GM12878 (cell line): ENCODE measurements at regions not wholly inside any gene's neighbourhood (a gene's known extent, or its start where the extent isn't known, plus 50 kb on each side); places are given as distances from the start of the nearest gene placed in this dataset.

ENCODE experiments used
- CBFB ChIP-seq: IDR thresholded peaks from 2 replicates; pipeline ENCODE4 v1.6.1; 2016; ENCODE audit warnings: antibody characterized with exemption, low read depth
- CTCF ChIP-seq, 3 experiments: IDR thresholded peaks in 2 of 3; conservative IDR thresholded peaks in 1 of 3; 2 replicates each; pipeline ENCODE4 v1.5.1; 2011; ENCODE audit warnings: low read depth in 3 of 3, low read length in 3 of 3, mild to moderate bottlenecking in 3 of 3, control low read depth in 2 of 3, moderate library complexity in 2 of 3, inconsistent platforms in 1 of 3, mixed read lengths in 1 of 3; ENCODE audit not compliant: control insufficient read depth in 2 of 3, insufficient read depth in 1 of 3; ENCODE audit errors: extremely low read depth in 1 of 3
- CUX1 ChIP-seq: IDR thresholded peaks from 2 replicates; pipeline ENCODE4 v1.6.1; 2012; ENCODE audit warnings: improper control_type of control experiment, low read depth, low read length; ENCODE audit not compliant: insufficient replicate concordance
- HDGF ChIP-seq: fragments of 450-650 bp; IDR thresholded peaks from 2 replicates; pipeline ENCODE4 v1.6.1; 2016; ENCODE audit warnings: antibody characterized with exemption
- MXI1 ChIP-seq: fragments of 150-350 bp; IDR thresholded peaks from 2 replicates; pipeline ENCODE4 v1.6.1; 2011; ENCODE audit warnings: low read depth, mild to moderate bottlenecking, inconsistent platforms, low read length, improper control_type of control experiment
- TAF1 ChIP-seq: IDR thresholded peaks from 2 replicates; pipeline ENCODE4 v1.6.1; 2011; ENCODE audit warnings: mild to moderate bottlenecking, low read depth, low read length, borderline replicate concordance

- TF ChIP-seq CUX1 (no peak), CBFB (no peak), TAF1 (no peak), CTCF (IDR thresholded peaks at IDR 0.05 in 2 of 3, conservative IDR thresholded peaks at IDR 0.05 in 1 of 3; ENCODE audit: control insufficient read depth in 2 of 3, extremely low read depth in 1 of 3, insufficient read depth in 1 of 3, low read depth in 3 of 3, low read length in 3 of 3) (no peak), HDGF (no peak), MXI1 (no peak)
Observed at GRCh38 chr7:55644567-55644966, 72.3 kb upstream of the VOPP1 start.
